ENCODE measurements at regions not wholly inside any gene's neighbourhood (a gene's known extent, or its start where the extent isn't known, plus 50 kb on each side); places are given as distances from the start of the nearest gene placed in this dataset.
A peak's percentile ranks its signal among the peaks of the same experiment; 100 is the strongest.

DNA sequence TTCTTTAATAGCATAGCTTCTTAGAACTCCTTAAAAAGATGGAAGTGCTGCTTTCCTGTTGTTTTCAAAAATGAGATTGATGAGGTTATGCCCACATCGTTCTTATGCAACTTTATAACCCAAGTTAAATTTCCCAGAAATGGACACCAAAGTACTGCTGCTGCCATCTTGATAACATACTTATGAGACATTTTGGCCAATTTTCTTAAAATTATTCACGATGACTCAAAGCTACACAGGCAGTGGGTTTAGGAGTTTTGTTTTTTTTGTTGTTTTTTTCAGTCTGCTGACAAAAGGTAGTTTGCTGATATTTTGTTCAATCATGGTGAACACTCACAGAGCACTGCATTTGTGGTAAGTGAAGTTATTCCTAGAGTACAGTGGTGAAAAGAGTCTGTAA is 54.9 kb upstream of the RFC3 start:
- no peak for DNase-seq

DNA sequence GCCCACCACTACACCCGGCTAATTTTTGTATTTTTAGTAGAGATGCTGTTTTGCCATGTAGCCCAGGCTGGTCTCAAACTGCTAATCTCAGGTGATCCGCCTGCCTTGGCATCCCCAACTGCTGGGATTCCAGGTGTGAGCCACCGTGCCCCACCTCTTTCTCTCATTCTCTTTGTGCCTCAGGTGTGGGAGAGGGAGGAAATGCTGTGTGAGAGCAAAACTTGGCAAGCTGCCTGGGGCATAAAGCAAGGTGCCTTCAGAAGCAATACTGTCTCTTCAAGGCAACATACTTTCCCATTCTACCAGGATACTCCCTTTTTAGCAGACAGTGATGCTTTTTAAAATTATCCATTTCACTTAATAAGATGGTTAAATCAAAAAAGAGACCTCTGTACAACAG is 53.2 kb upstream of the RFC3 start:
- DNase-seq: peak; percentile 52

DNA sequence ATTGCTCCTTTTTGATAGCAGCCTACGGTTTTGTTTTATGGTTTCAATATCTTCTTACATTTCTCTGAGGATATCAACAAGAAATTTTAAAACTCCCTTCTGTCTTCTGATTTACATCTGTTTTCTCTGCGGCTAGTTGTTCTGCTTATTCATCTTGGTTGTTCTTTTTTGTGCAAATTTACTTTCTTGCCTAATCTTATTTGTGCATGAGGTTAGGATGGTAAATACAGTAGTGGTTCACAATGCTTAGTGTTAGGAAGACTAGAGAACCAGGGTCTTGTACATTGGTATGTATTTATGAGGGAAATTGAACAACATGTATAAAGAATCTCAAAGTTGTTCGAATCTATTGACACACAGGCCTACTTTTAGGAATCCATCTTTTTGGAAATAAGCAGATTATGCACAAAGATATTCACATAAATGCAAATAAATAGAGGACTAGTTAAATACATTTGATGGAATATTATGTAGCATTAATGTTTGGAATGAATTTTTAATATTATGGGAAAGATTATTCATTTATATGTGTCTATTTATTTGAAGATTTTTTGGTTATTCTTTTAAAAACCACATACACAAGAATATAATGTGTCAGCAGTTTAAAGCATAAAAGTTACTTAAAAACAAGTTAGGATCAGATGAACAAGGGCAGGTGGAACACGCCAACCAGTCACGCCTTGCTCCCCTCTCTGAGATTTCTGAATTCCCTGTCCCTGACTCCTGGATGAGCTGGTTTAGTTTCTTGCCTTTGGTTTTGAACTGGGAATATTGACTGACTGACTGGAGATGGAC is 51.4 kb upstream of the RFC3 start:
- DNase-seq: no peak

DNA sequence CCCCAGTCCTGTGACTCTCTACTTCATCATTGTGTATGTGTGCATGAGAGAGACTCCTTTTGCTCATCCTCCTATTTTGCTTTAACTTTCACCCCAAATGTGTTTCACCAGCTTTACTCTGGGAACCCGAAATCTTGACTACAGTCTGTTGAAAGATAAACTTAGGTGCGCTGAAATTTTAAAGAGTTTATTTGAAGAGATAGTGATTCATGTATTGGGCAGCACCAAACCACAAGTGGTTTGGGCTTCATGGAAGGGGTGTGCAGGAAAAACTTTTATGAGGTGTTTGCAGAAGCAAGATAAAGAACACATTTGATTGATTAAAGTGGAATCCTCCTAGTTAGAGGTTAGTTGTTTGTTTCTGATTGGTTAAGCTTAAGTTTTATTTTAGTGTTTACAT is 50.8 kb upstream of the RFC3 start:
- DNase-seq: no peak
